GM12878 (cell line): ENCODE measurements at regions not wholly inside any gene's neighbourhood (a gene's known extent, or its start where the extent isn't known, plus 50 kb on each side); places are given as distances from the start of the nearest gene placed in this dataset.

Experiments
- ATAC-seq: fragments of 200-7000 bp; cut with Tn5 transposase; 3 replicates; pipeline ENCODE4 v1.9.1; 2020; ENCODE audit warnings: mild to moderate bottlenecking, moderate library complexity
- BruUV-seq: library from RNA; stranded (reverse); fragments of 400-500 nt; replicated peaks from 2 replicates; lab custom pipeline; 2021; lab: Mats Ljungman, UMichigan
- CTCF ChIA-PET: fragments of 300-600 bp; sonication (Branson Sonifier 250); formaldehyde crosslinking; extraction: SDS; loops from one replicate; lab custom pipeline; 2021; ENCODE audit warnings: inconsistent platforms; lab: Yijun Ruan, JAX
- POLR2A ChIA-PET: fragments of 350-600 bp; formaldehyde crosslinking; extraction: SDS; loops from one replicate; lab custom pipeline; 2021; ENCODE audit warnings: inconsistent platforms; lab: Charles Lee
- RAD21 ChIA-PET: fragments of 300-600 bp; sonication (Branson Sonifier 250); formaldehyde crosslinking; loops from one replicate; lab custom pipeline; 2023; ENCODE audit warnings: antibody characterized with exemption; ENCODE audit not compliant: unreplicated experiment; lab: Charles Lee
- SMC1A ChIA-PET: fragments of 300-600 bp; sonication (Branson Sonifier 250); formaldehyde crosslinking; loops from one replicate; lab custom pipeline; 2023; ENCODE audit not compliant: unreplicated experiment, uncharacterized antibody; lab: Charles Lee
- DNase-seq: peaks from one replicate; pipeline ENCODE4 v3.0.0-alpha.2; 2011; ENCODE audit warnings: low read depth, low spot score
- FAIRE-seq: peaks from 3 replicates; lab custom pipeline; 2011; peaks lifted over from hg19 to GRCh38; lab: Jason Lieb, UNC
- H2AFZ ChIP-seq: 2 replicates; pipeline ENCODE4 v1.6.0; 2011; ENCODE audit warnings: low read depth, low read length, control low read depth; ENCODE audit not compliant: control insufficient read depth
- H3K27ac ChIP-seq: 2 replicates; pipeline ENCODE4 v1.5.1; 2011; ENCODE audit warnings: control low read depth; ENCODE audit not compliant: control insufficient read depth, insufficient read depth
- H3K27me3 ChIP-seq, 2 experiments: replicated peaks in 1 of 2; 2 replicates each; pipeline versions ENCODE4 v1.6.0 to v1.6.1; 2011; ENCODE audit warnings: low read length in 1 of 2; ENCODE audit not compliant: control insufficient read depth in 2 of 2, insufficient read depth in 2 of 2
- H3K36me3 ChIP-seq, 2 experiments: 2 replicates each; pipeline ENCODE4 v1.5.1; 2011; ENCODE audit warnings: low read length in 1 of 2; ENCODE audit not compliant: control insufficient read depth in 2 of 2, insufficient read depth in 2 of 2
- H3K4me1 ChIP-seq: 2 replicates; pipeline ENCODE4 v1.6.1; 2011; ENCODE audit warnings: mild to moderate bottlenecking, low read length, moderate library complexity, mixed read lengths; ENCODE audit not compliant: control insufficient read depth, insufficient read depth
- H3K4me2 ChIP-seq: 2 replicates; pipeline ENCODE4 v1.6.0; 2011; ENCODE audit warnings: control low read depth; ENCODE audit not compliant: control insufficient read depth, insufficient read depth
- H3K4me3 ChIP-seq: fragments of 200-600 bp; sonication (generic); 2 replicates; pipeline ENCODE4 v1.5.1; 2016
- H3K79me2 ChIP-seq: 2 replicates; pipeline ENCODE4 v1.6.0; 2011; ENCODE audit warnings: low read length; ENCODE audit not compliant: control insufficient read depth, insufficient read depth
- H3K9ac ChIP-seq: 2 replicates; pipeline ENCODE4 v1.8.0; 2011; ENCODE audit warnings: low read length, control low read depth, mixed read lengths; ENCODE audit not compliant: control insufficient read depth, insufficient read depth
- H3K9me3 ChIP-seq: replicated peaks from 3 replicates; pipeline ENCODE4 v1.5.1; 2011; ENCODE audit warnings: mild to moderate bottlenecking, low read length; ENCODE audit not compliant: control insufficient read depth, insufficient read depth
- H4K20me1 ChIP-seq: 2 replicates; pipeline ENCODE4 v1.6.0; 2011; ENCODE audit not compliant: control insufficient read depth, insufficient read depth
- CEBPZ ChIP-seq: fragments of 150-350 bp; IDR thresholded peaks from 2 replicates; pipeline ENCODE4 v1.6.1; 2016; ENCODE audit warnings: low read depth, low read length
- CTCF ChIP-seq, 3 experiments: IDR thresholded peaks in 2 of 3; conservative IDR thresholded peaks in 1 of 3; 2 replicates each; pipeline ENCODE4 v1.5.1; 2011; ENCODE audit warnings: low read depth in 3 of 3, low read length in 3 of 3, mild to moderate bottlenecking in 3 of 3, control low read depth in 2 of 3, moderate library complexity in 2 of 3, inconsistent platforms in 1 of 3, mixed read lengths in 1 of 3; ENCODE audit not compliant: control insufficient read depth in 2 of 3, insufficient read depth in 1 of 3; ENCODE audit errors: extremely low read depth in 1 of 3
- GATAD2B ChIP-seq: fragments of 450-650 bp; conservative IDR thresholded peaks from 2 replicates; pipeline ENCODE4 v1.6.1; 2017; ENCODE audit warnings: low read depth, mild to moderate bottlenecking, moderate library complexity
- IKZF2 ChIP-seq, 2 experiments: fragments of 450-650 bp; IDR thresholded peaks; 2 replicates each; pipeline ENCODE4 v1.6.1; 2017; ENCODE audit warnings: mild to moderate bottlenecking in 2 of 2, moderate library complexity in 2 of 2
- MYC ChIP-seq: IDR thresholded peaks from 2 replicates; pipeline ENCODE4 v1.6.1; 2011; ENCODE audit warnings: mild to moderate bottlenecking, low read length, moderate library complexity, inconsistent platforms; ENCODE audit not compliant: insufficient read depth, insufficient replicate concordance, insufficient read length, severe bottlenecking
- NR2C2 ChIP-seq: IDR thresholded peaks from 2 replicates; pipeline ENCODE4 v1.6.1; 2011; ENCODE audit warnings: borderline replicate concordance, low read depth; ENCODE audit not compliant: control insufficient read depth, insufficient read length
- RELB ChIP-seq: fragments of 450-650 bp; IDR thresholded peaks from 2 replicates; pipeline ENCODE4 v1.6.1; 2017; ENCODE audit warnings: low read depth, mild to moderate bottlenecking, moderate library complexity
- USF1 ChIP-seq: IDR thresholded peaks from 2 replicates; pipeline ENCODE4 v1.6.1; 2011; ENCODE audit warnings: borderline replicate concordance, low read depth, mild to moderate bottlenecking, moderate library complexity, mixed read lengths, low read length; ENCODE audit not compliant: insufficient read depth; ENCODE audit errors: extremely low read length
- WGBS: methylation state at CpG from one replicate; pipeline ENCODE4 v1.1.6; 2016; ENCODE audit warnings: low lambda C conversion rate; ENCODE audit not compliant: insufficient replicate concordance, insufficient coverage; ENCODE audit errors: missing lambda C conversion rate; 5-methylcytosine and 5-hydroxymethylcytosine counted together
- in situ Hi-C: fragments of 300-500 bp; cut with MboI; formaldehyde crosslinking; loops from 9 replicates; pipeline ENCODE4 v1.14.3; 2018; ENCODE audit warnings: mixed read lengths
- intact Hi-C: fragments of 100-400 bp; cut with micrococcal nuclease; formaldehyde crosslinking; loops from one replicate; pipeline ENCODE4 v1.14.2; 2022; ENCODE audit not compliant: unreplicated experiment

GRCh38 chr2:151197184-151198108 is 64.2 kb downstream of the RBM43 start (continued):
- no peak for TF ChIP-seq RELB
- no peak for TF ChIP-seq NR2C2

- H3K4me2 ChIP-seq: no peak overlapping the region
- intact Hi-C loops: no loop called here
- H2AFZ ChIP-seq: no peak overlapping the region
- whole genome bisulfite sequencing: 34% methylated on average over 4 of the region's 4 CpGs
- TF ChIP-seq USF1 (no peak), CEBPZ (no peak), IKZF2 (IDR thresholded peaks at IDR 0.05) (no peak), GATAD2B (no peak), MYC (no peak), CTCF (IDR thresholded peaks at IDR 0.05 in 2 of 3, conservative IDR thresholded peaks at IDR 0.05 in 1 of 3; ENCODE audit: control insufficient read depth in 2 of 3, extremely low read depth in 1 of 3, insufficient read depth in 1 of 3, low read depth in 3 of 3, low read length in 3 of 3) (0 out of 6 replicates have a peak, but pooled peaks of 1 of the 3 experiments have one; percentile 3)
- in situ Hi-C loops: no loop called here
- H4K20me1 ChIP-seq: no peaks in the 10 kb centered on the region
- no peak for FAIRE-seq
- ChIA-PET RAD21 (no interaction called here), SMC1A (no interaction called here), CTCF (no interaction called here), POLR2A (no interaction called here)
- no peaks in the 10 kb centered on the region for H3K36me3 ChIP-seq
- no peaks in the 10 kb centered on the region for H3K9me3 ChIP-seq
- no peaks in the 10 kb centered on the region for H3K79me2 ChIP-seq
- BruUV-seq: no TSS peak
- H3K27ac ChIP-seq: no peak overlapping the region
- no peak for ATAC-seq
- H3K9ac ChIP-seq: no peak overlapping the region
- H3K4me1 ChIP-seq: no peaks in the 10 kb centered on the region
- DNase-seq: no peak
- H3K4me3 ChIP-seq: no peak overlapping the region
- H3K27me3 ChIP-seq: no peaks in the 10 kb centered on the region; a peak in 1 of 4 replicates
Observed at GRCh38 chr2:151193576-151193975, 68.1 kb downstream of the RBM43 start.
